GM12878 (cell line): ENCODE measurements at regions not wholly inside any gene's neighbourhood (a gene's known extent, or its start where the extent isn't known, plus 50 kb on each side); places are given as distances from the start of the nearest gene placed in this dataset.

Source experiments
- ATAC-seq: fragments of 200-7000 bp; cut with Tn5 transposase; 3 replicates; pipeline ENCODE4 v1.9.1; 2020; ENCODE audit warnings: mild to moderate bottlenecking, moderate library complexity
- BruUV-seq: library from RNA; stranded (reverse); fragments of 400-500 nt; replicated peaks from 2 replicates; lab custom pipeline; 2021; lab: Mats Ljungman, UMichigan
- CTCF ChIA-PET: fragments of 300-600 bp; sonication (Branson Sonifier 250); formaldehyde crosslinking; extraction: SDS; loops from one replicate; lab custom pipeline; 2021; ENCODE audit warnings: inconsistent platforms; lab: Yijun Ruan, JAX
- POLR2A ChIA-PET: fragments of 350-600 bp; formaldehyde crosslinking; extraction: SDS; loops from one replicate; lab custom pipeline; 2021; ENCODE audit warnings: inconsistent platforms; lab: Charles Lee
- RAD21 ChIA-PET: fragments of 300-600 bp; sonication (Branson Sonifier 250); formaldehyde crosslinking; loops from one replicate; lab custom pipeline; 2023; ENCODE audit warnings: antibody characterized with exemption; ENCODE audit not compliant: unreplicated experiment; lab: Charles Lee
- SMC1A ChIA-PET: fragments of 300-600 bp; sonication (Branson Sonifier 250); formaldehyde crosslinking; loops from one replicate; lab custom pipeline; 2023; ENCODE audit not compliant: unreplicated experiment, uncharacterized antibody; lab: Charles Lee
- DNase-seq: peaks from one replicate; pipeline ENCODE4 v3.0.0-alpha.2; 2011; ENCODE audit warnings: low read depth, low spot score
- FAIRE-seq: peaks from 3 replicates; lab custom pipeline; 2011; peaks lifted over from hg19 to GRCh38; lab: Jason Lieb, UNC
- H2AFZ ChIP-seq: 2 replicates; pipeline ENCODE4 v1.6.0; 2011; ENCODE audit warnings: low read depth, low read length, control low read depth; ENCODE audit not compliant: control insufficient read depth
- H3K27ac ChIP-seq: 2 replicates; pipeline ENCODE4 v1.5.1; 2011; ENCODE audit warnings: control low read depth; ENCODE audit not compliant: control insufficient read depth, insufficient read depth
- H3K27me3 ChIP-seq, 2 experiments: replicated peaks in 1 of 2; 2 replicates each; pipeline versions ENCODE4 v1.6.0 to v1.6.1; 2011; ENCODE audit warnings: low read length in 1 of 2; ENCODE audit not compliant: control insufficient read depth in 2 of 2, insufficient read depth in 2 of 2
- H3K36me3 ChIP-seq, 2 experiments: 2 replicates each; pipeline ENCODE4 v1.5.1; 2011; ENCODE audit warnings: low read length in 1 of 2; ENCODE audit not compliant: control insufficient read depth in 2 of 2, insufficient read depth in 2 of 2
- H3K4me1 ChIP-seq: 2 replicates; pipeline ENCODE4 v1.6.1; 2011; ENCODE audit warnings: mild to moderate bottlenecking, low read length, moderate library complexity, mixed read lengths; ENCODE audit not compliant: control insufficient read depth, insufficient read depth
- H3K4me2 ChIP-seq: 2 replicates; pipeline ENCODE4 v1.6.0; 2011; ENCODE audit warnings: control low read depth; ENCODE audit not compliant: control insufficient read depth, insufficient read depth
- H3K4me3 ChIP-seq: fragments of 200-600 bp; sonication (generic); 2 replicates; pipeline ENCODE4 v1.5.1; 2016
- H3K79me2 ChIP-seq: 2 replicates; pipeline ENCODE4 v1.6.0; 2011; ENCODE audit warnings: low read length; ENCODE audit not compliant: control insufficient read depth, insufficient read depth
- H3K9ac ChIP-seq: 2 replicates; pipeline ENCODE4 v1.8.0; 2011; ENCODE audit warnings: low read length, control low read depth, mixed read lengths; ENCODE audit not compliant: control insufficient read depth, insufficient read depth
- H3K9me3 ChIP-seq: replicated peaks from 3 replicates; pipeline ENCODE4 v1.5.1; 2011; ENCODE audit warnings: mild to moderate bottlenecking, low read length; ENCODE audit not compliant: control insufficient read depth, insufficient read depth
- H4K20me1 ChIP-seq: 2 replicates; pipeline ENCODE4 v1.6.0; 2011; ENCODE audit not compliant: control insufficient read depth, insufficient read depth
- CHD1 ChIP-seq: IDR thresholded peaks from 2 replicates; pipeline ENCODE4 v1.6.1; 2012; ENCODE audit warnings: low read depth, low read length, improper control_type of control experiment
- IKZF2 ChIP-seq, 2 experiments: fragments of 450-650 bp; IDR thresholded peaks; 2 replicates each; pipeline ENCODE4 v1.6.1; 2017; ENCODE audit warnings: mild to moderate bottlenecking in 2 of 2, moderate library complexity in 2 of 2
- MTA2 ChIP-seq: fragments of 450-650 bp; IDR thresholded peaks from 2 replicates; pipeline ENCODE4 v1.6.1; 2016; ENCODE audit warnings: low read depth, mild to moderate bottlenecking, moderate library complexity
- SIN3A ChIP-seq: IDR thresholded peaks from 2 replicates; pipeline ENCODE4 v1.6.1; 2012; ENCODE audit warnings: low read depth, low read length, improper control_type of control experiment
- SPI1 ChIP-seq: IDR thresholded peaks from 2 replicates; pipeline ENCODE4 v1.6.1; 2011; ENCODE audit warnings: low read depth, mild to moderate bottlenecking, low read length, moderate library complexity, borderline replicate concordance; ENCODE audit not compliant: insufficient read depth
- SUZ12 ChIP-seq: fragments of 200-600 bp; sonication (generic); IDR thresholded peaks from one replicate; pipeline ENCODE4 v1.6.1; 2018; ENCODE audit warnings: antibody characterized with exemption, mild to moderate bottlenecking; ENCODE audit not compliant: unreplicated experiment
- WGBS: methylation state at CpG from one replicate; pipeline ENCODE4 v1.1.6; 2016; ENCODE audit warnings: low lambda C conversion rate; ENCODE audit not compliant: insufficient replicate concordance, insufficient coverage; ENCODE audit errors: missing lambda C conversion rate; 5-methylcytosine and 5-hydroxymethylcytosine counted together
- in situ Hi-C: fragments of 300-500 bp; cut with MboI; formaldehyde crosslinking; loops from 9 replicates; pipeline ENCODE4 v1.14.3; 2018; ENCODE audit warnings: mixed read lengths
- intact Hi-C: fragments of 100-400 bp; cut with micrococcal nuclease; formaldehyde crosslinking; loops from one replicate; pipeline ENCODE4 v1.14.2; 2022; ENCODE audit not compliant: unreplicated experiment

- DNase-seq (no peak), ATAC-seq (no peak), FAIRE-seq (no peak)
- H3K9ac ChIP-seq = no peak overlapping the region
- POLR2A ChIA-PET = no interaction called here
- CTCF ChIA-PET = interaction anchor here (0.7 to 1.2 kb wide), 2 partner anchors 10 to 23 kb away, joined by 3 read pairs; no protein-coding TSS in a partner anchor
- H3K36me3 ChIP-seq = no peaks in the 10 kb centered on the region
- H3K79me2 ChIP-seq = no peaks in the 10 kb centered on the region
- WGBS = 16% methylated on average over 2 of the region's 2 CpGs
- H2AFZ ChIP-seq = no peak overlapping the region
- RAD21 ChIA-PET = no interaction called here
- TF ChIP-seq SUZ12 (no peak), IKZF2 (IDR thresholded peaks at IDR 0.05) (no peak)
- H3K27me3 ChIP-seq = no peaks in the 10 kb centered on the region
- H3K4me3 ChIP-seq = no peak overlapping the region
- BruUV-seq = no TSS peak
- intact Hi-C loops = no loop called here
- H3K27ac ChIP-seq = no peak overlapping the region
- no peak overlapping the region for H3K4me2 ChIP-seq
- SMC1A ChIA-PET = no interaction called here
- in situ Hi-C loops = no loop called here
- H3K4me1 ChIP-seq = no peaks in the 10 kb centered on the region
- H4K20me1 ChIP-seq = no peaks in the 10 kb centered on the region
- no peaks in the 10 kb centered on the region for H3K9me3 ChIP-seq
Measured at GRCh38 chr3:95899911-95900310, 914.5 kb upstream of the EPHA6 start.

- no peaks in the 10 kb centered on the region for H3K9me3 ChIP-seq
- no peaks in the 10 kb centered on the region for H4K20me1 ChIP-seq
- DNase-seq (no peak), FAIRE-seq (no peak), ATAC-seq (no peak)
- H3K4me3 ChIP-seq = no peak overlapping the region
- BruUV-seq = no TSS peak
- CTCF ChIA-PET = no interaction called here
- intact Hi-C loops = no loop called here
- no peak overlapping the region for H3K4me2 ChIP-seq
- no peak overlapping the region for H3K27ac ChIP-seq
- POLR2A ChIA-PET = no interaction called here
- no peaks in the 10 kb centered on the region for H3K4me1 ChIP-seq
- H3K79me2 ChIP-seq = no peaks in the 10 kb centered on the region
- in situ Hi-C loops = no loop called here
- SMC1A ChIA-PET = no interaction called here
- no peak overlapping the region for H2AFZ ChIP-seq
- no peaks in the 10 kb centered on the region for H3K27me3 ChIP-seq
- RAD21 ChIA-PET = no interaction called here
- peak; percentile 32; the same call in 1 of the 2 replicates for TF ChIP-seq MTA2
- no peak for TF ChIP-seq CHD1
- peak; percentile 31 to 34; a peak in 2 of 4 replicates for TF ChIP-seq IKZF2 (IDR thresholded peaks at IDR 0.05)
- TF ChIP-seq SPI1 = peak; percentile 68
- no peak for TF ChIP-seq SIN3A
- TF ChIP-seq, all 136 proteins: peak for 3
- no peaks in the 10 kb centered on the region for H3K36me3 ChIP-seq
- no peak overlapping the region for H3K9ac ChIP-seq
Measured at GRCh38 chr3:95901948-95902347, 912.4 kb upstream of the EPHA6 start.
